CD4-positive, alpha-beta T cell treated with Interferon alpha-2 for 1 hour (primary cell): ENCODE measurements at regions not wholly inside any gene's neighbourhood (a gene's known extent, or its start where the extent isn't known, plus 50 kb on each side); places are given as distances from the start of the nearest gene placed in this dataset.

Experiments used
- DNase-seq, 2 donors: peaks; one replicate each; pipeline ENCODE4 v3.0.0-alpha.2; 2020 to 2022

GRCh38 chr3:72247126-72247525 lies 462.2 kb upstream of the PROK2 start:
- DNase-seq: no peak

- DNase-seq: no peak
Observed at GRCh38 chr3:72246685-72247084, 461.7 kb upstream of the PROK2 start.

- no peak for DNase-seq
Observed at GRCh38 chr3:72245183-72245811, 460.3 kb upstream of the PROK2 start.

DNA sequence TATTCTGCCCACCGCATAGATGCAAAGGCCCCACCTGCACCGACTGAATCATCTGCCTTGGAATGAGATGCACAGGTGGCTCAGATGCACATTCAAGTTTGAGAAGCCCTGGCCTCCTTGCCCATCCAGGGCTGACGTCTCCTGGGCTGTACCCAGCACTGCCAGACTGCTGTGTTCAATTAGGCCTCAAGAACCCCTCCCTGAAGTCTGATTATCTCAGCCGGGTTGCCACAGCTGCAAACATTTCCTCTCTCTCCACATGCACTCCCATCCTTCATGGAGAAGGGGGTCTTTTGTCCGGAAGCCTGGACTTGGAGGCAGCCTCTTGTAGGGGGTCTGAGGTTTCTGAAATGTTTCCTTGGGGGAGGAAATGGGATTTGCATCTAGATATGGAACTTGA lies 459.4 kb upstream of the PROK2 start:
- no peak for DNase-seq

GRCh38 chr3:72242326-72242725 lies 457.4 kb upstream of the PROK2 start:
- no peak for DNase-seq

DNA sequence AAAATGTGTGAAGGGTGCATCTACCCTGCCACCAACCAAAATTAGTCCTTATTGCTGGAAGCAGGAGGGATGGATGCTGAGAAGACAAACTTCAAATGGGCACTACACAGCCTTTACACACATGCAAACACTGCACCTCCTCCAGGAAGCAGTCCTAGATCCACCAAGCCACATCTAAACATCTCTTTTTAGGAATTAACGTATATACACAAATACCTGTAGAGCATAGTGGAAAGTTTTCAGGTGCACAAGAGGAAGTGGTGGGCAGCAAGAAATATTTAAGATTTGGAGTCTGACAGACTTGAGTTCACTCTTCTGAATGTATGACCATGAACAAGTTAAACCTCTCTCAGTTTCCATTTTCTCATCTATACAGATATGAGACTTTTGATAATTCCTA lies 456.6 kb upstream of the PROK2 start:
- no peak for DNase-seq

- DNase-seq: no peak
Observed at GRCh38 chr3:72240531-72240930, 455.6 kb upstream of the PROK2 start.

DNA sequence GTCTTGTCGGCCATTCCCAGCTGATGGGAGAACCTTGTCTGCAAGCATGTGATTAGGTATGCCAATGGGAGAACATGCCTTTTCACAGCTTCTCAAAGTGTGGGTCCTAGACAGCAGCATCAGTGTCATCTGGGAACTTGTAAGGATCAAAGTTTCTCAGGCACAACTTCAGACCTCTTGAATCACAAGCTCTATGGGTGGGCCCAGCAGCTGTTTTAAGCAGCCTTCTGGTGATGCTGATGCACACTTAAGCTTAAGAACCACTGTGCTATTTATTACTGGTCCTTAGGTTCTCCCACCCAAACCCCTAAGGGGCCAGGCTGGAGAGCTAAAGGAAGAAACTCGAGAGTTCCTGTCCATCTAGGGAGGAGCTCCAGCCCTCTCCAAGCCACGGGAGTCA lies 453.9 kb upstream of the PROK2 start:
- DNase-seq: no peak

DNA sequence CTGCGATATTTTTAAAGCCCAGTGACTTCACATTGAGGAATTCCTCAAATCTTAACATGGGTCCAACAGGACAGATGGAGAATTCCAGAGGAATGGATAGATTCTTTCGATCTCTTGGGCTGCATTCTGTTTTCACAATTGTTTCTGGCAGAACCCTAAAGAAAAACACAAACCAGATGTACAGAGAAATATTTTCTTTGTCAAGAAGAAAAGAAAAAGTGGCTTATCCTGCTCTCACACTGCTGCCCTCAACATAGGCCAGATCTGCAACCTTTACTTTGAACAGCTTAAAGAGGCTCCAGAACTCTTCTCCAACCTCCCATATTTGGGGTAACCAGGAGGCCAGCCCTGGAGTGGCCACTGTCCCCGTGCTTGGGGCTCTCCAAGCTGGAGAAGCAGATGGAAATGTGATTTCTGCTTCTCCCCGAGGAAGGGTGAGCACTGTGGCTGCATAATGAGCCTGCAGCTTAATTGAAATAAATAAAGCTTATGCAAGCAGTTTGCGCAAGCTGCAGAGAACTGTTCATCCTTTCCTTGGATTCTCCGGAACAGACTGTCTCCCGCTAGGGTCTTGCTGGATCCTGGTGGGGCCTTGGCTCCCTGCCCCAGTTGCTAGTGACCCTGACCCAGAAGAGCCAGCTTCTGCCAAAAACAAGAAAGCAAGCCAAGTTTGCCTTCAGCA lies 453.2 kb upstream of the PROK2 start:
- DNase-seq: no peak

- no peak for DNase-seq
Observed at GRCh38 chr3:72237679-72238009, 452.7 kb upstream of the PROK2 start.

- no peak for DNase-seq
Observed at GRCh38 chr3:72234391-72234790, 449.4 kb upstream of the PROK2 start.

- DNase-seq: no peak
Observed at GRCh38 chr3:72233571-72233970, 448.6 kb upstream of the PROK2 start.

DNA sequence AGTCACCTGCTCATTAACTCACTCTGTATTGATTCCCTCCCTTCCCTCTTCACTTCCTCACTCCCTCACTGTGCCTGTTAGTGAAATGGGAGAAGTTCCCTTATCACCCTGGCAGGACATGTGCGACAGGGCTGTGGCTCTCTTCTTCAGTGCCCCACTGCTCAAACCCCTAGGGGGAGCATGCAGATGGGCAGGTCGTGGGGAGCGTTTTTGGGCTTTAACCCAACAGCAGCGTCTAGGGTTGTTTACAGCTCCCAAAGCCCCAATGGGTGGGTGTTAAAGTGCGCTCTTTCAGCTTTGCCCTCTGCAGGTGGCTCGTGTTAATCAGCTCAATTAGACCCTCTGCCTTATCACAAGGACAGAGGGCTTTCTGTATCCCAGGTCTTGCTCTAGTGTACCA lies 447.8 kb upstream of the PROK2 start:
- no peak for DNase-seq

DNA sequence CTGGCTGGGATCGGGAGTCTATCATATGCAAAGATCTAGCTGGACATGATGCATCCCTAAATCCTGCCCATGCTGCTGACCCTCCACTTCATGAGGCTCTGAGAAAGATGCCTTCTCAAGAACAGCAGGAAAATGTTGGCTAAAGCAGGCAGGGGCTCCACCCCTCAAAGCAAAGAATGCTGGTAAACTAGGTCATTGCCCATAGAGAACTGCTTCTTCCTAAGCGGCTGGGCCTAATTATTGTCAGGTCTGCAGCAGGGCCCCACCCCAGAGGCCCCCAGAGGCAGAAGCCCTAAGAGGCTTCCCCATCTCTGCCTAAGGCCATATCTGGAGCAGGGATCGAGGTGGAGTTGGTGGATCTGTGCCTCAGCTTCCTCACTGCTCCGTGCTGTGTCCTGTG lies 447.4 kb upstream of the PROK2 start:
- DNase-seq: no peak

DNA sequence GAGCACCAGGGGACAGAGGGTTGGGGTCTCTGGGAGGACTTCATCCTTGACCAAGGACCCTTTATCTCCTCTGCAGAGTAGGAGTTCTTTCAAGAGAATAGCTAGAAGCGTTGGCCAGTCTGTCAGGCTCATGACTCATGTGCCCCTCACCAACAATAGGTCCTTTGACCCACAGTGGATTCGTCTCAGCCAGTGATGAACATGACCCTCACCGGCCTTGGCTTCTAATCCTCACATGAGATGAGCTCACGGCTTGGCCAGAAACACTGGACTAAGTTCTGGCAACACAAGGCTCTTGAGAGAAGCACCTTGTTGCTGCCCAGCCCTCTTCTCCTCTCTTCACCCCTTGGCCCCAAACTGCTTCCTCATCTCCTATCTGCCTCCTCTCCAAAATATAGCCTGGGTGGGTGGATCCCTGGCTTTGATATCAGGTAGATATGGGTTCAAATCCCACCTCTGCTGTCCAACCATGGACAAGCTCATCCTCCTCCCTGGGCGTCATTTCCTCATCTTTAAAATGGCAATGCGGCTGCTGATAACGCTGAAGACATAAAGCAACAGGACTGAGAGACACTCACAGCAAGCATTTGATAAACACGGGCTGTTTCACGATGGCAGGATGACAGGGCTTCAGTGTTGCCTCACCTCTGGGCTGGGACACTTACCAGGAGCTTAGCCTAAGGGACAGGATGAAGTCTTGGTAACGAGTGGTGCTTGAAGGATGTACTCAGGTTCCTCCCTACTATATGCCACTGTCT lies 446.7 kb upstream of the PROK2 start:
- no peak for DNase-seq

- no peak for DNase-seq
Observed at GRCh38 chr3:72230774-72231379, 445.9 kb upstream of the PROK2 start.

DNA sequence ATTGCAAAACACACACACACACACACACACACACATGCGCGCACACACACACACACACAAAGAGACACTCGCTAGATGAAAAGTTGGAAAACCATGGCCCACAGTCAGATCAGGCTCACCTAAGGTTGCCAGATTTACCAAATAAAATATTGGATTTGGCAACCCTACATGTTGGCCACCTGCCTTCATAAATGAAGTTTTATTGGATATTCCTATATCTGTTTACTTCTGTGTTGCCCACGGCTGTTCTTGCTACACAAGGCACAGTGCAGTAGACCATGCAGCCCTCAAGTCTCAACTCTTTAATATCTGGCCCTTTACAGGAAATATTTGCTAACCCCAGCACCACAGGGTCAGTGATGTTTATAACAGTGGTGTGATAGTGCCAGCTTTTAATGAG lies 445.0 kb upstream of the PROK2 start:
- DNase-seq: no peak

- DNase-seq: no peak
Observed at GRCh38 chr3:72227486-72228070, 442.6 kb upstream of the PROK2 start.

GRCh38 chr3:72224804-72225509 lies 440.0 kb upstream of the PROK2 start:
- no peak for DNase-seq

- DNase-seq: no peak
Observed at GRCh38 chr3:72223628-72224027, 438.7 kb upstream of the PROK2 start.

DNA sequence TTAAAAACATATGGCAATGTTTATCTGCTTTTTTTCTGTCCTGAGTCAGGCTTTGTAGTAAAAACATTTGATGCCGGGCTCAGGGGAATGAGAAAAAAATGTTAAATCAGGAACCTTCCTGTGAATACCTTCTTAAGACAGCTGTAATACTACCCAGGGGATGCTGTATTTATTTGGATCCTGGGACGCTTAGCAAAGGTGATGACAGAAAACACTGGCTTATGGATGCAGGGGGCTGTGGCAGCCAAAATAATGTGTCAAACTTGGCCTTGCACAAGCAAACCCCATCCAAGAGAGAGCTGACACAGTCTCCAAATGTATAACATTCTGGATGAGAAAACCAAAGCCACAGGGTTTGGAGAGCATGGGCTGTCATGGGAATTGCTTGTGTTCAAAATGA lies 438.2 kb upstream of the PROK2 start:
- no peak for DNase-seq

GRCh38 chr3:72222410-72222809 lies 437.5 kb upstream of the PROK2 start:
- no peak for DNase-seq

- DNase-seq: no peak
Observed at GRCh38 chr3:72220946-72221345, 436.0 kb upstream of the PROK2 start.
